GM21526 (cell line): ENCODE measurements at regions not wholly inside any gene's neighbourhood (a gene's known extent, or its start where the extent isn't known, plus 50 kb on each side); places are given as distances from the start of the nearest gene placed in this dataset.
"Not testable (repeated sequence)": the region's sequence is repeated elsewhere in the genome, so short reads cannot be mapped to it uniquely, and the experiment has no call there.

Experiments
- ATAC-seq: cut with Tn5 transposase; IDR thresholded peaks from one replicate; pipeline ENCODE4 v1.9.1; 2021; ENCODE audit warnings: moderate library complexity; ENCODE audit not compliant: unreplicated experiment, low FRiP score

DNA sequence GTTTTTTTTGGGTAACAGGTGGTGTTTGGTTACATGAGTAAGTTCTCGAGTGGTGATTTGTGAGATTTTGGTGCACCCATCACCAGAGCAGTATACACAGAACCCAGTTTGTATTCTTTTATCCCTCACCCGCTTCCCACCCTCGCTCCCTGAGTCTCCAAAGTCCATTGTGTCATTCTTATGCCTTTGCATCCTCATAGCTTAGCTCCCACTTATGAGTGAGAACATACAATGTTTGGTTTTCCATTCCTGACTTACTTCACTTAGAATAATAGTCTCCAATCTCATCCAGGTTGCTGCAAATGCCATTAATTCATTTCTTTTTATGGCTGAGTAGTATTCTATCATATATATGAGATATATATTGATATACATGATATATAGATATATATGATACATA lies 211.9 kb downstream of the BCAS1 start:
- not testable (repeated sequence) for ATAC-seq

DNA sequence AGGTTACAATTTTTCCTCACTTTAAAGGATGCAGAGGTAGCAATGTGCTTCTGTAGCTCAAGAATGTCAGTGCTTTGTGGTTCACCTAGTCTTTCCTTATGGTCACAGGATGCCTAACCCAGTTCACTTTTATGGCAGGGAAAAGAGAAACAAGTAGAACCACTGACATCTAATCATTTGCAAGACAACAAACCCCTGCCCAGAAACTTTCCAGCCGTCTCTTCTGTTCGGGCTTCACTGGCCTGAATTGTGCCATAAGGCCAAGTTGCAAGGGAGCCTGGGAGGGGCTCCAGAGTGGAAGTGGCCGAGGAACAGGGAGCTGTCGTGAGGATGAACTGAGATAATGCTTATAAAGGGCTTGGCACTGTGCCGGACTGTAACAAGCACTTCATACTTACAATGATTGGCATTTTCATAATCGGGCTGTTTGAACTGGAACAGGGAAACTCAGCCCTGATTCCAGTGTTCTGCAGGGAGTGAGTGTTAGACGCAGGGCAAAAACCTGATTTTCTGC lies 212.6 kb downstream of the BCAS1 start:
- ATAC-seq = no peak

DNA sequence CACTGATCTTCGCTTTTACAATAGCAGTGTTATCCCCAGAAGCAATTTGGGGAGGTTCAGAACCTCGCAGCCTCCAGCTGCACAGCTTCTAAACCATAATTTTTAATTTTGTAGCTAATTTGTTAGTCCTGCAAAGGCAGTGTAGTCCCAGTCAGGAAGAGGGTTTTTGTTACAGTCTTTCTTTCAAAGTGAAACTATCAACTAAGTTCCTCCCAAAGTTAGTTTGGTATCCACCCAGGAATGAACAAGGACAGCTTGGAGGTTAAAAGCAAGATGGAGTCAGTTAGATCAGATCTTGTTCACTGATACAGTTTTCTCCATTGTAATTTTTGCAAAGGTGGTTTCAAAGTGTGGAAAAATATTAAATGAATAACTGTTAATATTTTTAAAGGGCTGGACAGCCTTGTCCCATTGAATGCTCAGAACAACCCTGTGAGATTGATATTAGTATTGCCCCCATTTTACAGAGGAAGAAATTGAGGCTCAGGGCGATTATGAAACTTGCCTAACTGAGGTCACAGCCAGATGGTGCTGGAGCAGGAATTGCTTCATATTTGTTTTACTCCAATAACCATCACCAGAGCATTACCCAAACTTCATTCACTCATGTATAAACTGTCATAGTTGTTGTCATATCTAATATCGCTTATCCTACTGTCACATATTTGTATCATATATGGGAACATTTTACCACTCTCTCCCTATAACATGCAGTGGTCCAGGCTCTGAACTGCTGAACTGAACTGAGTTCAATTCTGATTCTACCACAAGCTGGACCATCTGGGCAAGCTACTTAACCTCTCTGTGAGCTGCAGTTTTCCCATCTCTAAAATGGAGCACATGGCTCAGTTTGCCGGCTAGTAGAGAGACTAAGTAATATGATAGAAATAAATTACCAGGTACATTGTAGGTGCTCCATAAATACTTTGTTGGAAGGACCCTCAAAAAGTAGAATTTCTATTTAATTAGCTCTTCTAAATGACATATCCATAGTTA lies 213.8 kb downstream of the BCAS1 start:
- no peak for ATAC-seq

DNA sequence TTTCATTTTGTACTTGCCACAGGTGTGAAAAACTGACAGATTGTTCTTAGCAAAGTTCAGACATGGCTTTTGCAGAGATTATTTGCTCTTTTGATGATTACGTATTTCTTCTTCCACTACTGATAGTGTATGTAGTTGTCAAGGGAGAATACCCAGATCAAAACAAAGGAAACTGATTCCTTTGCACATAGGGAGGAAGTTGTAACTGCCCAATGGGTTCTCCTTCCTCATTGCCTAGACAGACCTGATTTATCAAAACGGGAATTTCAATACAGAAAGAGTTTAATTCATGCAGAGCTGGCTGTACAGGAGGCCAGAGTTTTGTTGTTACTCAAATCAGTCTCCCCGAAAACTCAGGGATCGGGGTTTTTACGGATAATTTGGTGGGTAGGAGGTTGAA lies 214.7 kb downstream of the BCAS1 start:
- no peak for ATAC-seq

DNA sequence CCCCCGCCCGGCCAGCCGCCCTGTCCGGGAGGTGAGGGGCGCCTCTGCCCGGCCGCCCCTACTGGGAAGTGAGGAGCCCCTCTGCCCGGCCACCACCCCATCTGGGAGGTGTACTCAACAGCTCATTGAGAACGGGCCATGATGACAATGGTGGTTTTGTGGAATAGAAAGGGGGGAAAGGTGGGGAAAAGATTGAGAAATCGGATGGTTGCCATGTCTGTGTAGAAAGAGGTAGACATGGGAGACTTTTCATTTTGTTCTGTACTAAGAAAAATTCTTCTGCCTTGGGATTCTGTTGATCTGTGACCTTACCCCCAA lies 215.8 kb downstream of the BCAS1 start:
- ATAC-seq = not testable (repeated sequence)

DNA sequence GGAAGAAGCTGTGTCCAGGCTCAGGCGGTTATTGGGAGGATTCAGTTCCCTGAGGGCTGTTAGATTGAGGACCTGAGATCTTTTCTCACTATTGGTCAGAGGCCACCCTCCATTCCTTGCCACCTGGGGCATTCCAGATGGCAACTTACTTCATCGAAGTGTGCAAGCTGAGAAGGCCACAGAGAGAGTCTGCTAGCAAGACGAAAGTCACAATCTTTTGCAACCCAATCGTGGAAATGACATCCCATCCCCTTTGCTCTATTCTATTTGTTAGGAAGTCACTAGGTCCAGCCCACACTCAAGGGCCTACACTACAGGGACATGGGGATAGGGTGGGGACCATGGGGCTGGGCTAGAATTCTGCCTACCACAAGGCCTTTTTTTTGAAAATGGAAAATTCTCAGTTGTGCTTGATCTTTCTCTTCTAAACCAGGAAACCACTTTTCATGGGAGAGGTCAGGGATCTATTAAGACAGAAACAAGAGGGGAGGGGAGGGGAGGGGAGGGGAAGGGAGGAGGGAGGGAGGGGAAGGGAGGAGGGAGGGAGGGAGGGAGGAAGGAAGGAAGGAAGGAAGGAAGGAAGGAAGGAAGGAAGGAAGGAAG lies 217.2 kb downstream of the BCAS1 start:
- no peak for ATAC-seq

DNA sequence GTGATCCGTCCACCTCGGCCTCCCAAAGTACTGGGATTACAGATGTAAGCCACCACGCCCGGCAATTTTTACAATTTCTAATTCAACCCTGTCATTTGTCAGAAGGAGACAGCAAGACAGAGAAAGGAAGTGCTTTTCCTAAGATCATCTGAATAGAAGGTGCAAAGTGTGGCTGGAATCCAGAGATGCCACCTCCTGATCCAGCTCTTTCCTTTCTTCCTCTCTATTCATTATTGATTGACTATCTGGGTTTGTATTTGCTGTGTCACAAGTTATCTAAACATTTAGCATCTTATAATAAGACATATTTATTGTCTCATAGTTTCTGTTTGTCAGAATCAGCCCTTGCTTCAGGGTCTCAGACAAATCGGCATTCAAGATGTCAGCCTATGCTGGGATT lies 217.7 kb downstream of the BCAS1 start:
- ATAC-seq = no peak

DNA sequence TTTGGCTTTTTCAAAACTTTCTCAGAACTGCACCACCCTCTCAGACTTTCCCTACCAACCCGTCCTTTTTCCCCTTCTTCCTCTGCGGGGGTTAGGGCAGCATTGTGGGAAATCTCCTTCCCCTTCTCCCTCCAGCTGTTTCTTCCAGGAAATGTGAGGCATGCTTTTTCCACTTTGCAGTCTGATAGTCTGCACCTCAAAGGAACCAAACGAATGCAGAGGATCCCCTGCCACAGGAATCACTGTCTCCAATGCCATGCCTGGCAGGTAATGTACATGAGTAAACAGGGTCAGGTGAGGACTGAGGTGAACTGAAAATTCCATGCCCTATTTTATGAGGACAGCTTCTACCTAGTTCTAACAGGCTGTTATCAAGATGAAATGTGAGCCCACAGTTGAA lies 218.4 kb downstream of the BCAS1 start:
- ATAC-seq = no peak

DNA sequence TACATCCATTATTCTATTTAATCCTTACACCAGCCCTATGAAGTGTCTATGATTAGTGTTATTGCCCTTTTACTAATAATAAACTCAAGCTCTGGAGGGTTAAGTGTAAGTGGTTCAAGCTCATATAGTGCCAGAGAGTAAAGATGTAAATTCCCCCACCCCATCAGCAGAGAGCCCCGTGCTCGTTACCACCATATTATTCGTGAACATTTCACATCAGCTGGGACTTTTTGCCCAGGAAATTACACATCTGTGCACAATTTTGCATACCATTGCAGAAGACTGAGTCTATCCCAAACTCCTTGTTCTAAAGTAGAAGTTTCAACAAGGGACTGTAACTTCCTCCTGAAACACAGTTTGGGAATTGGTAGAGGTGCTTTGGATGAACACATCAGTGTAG lies 220.1 kb downstream of the BCAS1 start:
- no peak for ATAC-seq

DNA sequence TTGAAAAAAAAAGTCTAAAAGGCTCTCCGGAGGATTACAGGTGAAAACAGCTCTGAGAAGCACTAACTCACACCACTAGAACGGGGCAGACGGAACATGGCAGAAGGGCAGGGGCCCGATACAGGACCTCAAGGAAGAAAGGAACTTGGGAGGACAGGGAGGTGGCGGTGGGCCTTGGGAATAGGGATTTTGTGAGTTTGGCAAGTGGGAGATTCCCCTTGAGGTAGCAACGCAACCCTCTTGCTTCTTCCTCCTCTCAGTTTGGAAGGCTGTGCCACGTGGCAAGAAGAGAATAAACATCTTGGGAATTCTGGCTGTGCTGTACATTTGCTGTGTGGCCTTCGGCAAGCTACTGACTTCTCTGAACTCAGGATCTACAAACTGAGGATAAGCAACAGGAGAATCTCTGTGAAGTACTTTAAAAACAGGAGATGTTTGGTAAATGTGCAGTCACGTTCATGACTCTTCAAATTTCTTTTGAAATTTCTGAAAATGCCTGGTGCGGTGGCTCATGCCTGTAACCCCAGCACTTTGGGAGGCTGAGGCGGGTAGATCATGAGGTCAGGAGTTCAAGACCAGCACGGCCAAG lies 220.8 kb downstream of the BCAS1 start:
- no peak for ATAC-seq

DNA sequence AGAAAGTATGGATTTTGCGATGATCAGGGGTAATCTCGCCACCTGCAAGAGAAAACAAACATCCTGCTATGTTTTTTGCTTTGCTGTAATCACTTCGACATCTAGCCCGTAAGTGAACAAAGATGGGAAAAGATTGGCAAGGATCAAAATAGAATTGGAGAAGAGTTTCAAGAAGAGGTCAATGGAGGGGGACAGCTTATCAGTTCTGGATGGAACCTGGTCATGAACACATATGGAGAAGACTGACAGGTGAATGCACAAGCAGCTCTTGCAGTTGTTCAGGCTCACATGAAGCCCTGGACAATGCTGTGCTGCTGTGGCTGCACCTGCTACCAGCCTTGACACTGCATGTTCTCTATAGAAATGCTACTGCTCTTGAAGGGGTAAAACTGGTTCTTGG lies 222.1 kb downstream of the BCAS1 start:
- ATAC-seq = no peak

DNA sequence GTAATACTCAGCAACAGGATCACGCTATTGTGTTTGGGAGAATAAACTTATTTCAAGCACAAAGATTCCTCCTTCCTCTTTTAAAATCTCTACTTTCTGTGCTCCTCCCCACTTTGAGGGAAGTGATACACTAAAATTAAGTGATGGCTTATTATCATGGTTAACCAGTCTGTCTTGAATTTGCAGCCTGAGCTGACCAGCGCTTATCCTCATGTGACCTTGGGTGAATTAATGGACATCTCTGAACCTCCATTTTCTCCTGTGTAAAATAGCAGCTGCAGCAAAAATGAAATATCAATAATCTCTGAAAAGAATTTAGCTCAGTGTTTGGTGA lies 222.6 kb downstream of the BCAS1 start:
- ATAC-seq = no peak

DNA sequence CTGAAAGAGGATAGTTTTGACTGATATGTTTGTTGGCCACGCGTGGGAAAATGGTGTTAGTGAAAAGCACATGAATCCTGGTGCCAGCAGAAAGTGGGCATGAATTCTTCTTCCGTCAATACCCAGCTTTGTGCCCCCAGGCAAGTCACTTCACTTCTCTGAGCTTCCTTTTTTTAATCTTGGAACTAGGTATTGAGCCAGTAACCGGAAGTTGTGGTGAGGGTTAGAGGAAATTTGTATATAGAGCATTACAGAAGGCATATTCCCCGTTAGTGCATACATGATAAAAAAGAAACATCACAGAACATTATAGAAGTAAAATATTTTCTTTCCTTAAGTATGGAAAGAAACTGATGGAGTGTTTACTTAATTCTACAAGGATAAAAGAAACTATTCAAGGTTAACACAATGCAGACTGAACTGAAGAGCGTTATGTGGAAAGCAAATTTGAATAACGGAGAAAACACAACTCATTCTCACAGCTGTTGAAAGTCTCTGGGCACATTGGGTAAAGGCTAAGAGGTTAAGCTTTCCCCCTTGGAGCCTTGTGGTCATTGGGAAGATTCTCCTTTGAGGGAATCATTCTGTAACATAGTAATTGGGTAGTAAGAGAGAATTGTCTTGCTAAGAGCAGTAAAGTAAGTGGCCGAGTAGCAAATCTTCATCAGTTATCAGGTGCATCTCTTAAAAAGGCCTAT lies 223.1 kb downstream of the BCAS1 start:
- no peak for ATAC-seq

DNA sequence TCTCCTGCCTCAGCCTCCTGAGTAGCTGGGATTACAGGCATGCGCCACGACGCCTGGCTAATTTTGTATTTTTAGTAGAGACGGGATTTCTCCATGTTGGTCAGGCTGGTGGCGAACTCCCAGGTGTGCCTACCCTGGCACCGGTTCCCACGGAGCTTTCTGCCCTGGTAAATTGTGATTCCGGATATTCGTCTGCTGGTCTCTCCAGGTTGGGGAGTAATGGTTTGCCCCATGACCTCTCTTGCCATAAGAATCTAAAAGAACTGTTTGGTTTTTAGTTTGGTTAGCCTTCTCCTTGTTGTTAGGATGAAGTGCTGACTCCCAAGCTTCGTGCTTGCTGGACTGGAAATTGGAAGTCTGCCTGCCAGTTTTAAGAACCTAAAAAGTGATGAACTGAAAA lies 223.8 kb downstream of the BCAS1 start:
- no peak for ATAC-seq

DNA sequence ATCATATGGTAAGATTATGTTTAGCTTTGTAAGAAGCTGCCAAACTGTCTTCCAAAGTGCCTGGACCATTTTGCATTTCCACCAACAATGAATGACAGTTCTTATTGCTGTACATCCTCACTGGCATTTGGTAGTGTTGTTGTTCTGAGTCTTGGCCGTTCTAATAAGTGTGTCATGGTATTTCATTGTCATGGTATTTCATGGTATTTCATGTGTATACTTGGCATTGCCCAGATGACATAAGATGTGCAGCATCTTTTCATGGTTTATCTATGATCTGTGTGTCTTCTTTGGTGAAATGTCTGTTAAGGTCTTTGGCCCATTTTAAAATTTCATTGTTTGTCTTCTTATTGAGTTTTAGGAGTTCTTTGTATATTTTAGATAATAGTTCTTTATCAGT lies 224.4 kb downstream of the BCAS1 start:
- no peak for ATAC-seq

DNA sequence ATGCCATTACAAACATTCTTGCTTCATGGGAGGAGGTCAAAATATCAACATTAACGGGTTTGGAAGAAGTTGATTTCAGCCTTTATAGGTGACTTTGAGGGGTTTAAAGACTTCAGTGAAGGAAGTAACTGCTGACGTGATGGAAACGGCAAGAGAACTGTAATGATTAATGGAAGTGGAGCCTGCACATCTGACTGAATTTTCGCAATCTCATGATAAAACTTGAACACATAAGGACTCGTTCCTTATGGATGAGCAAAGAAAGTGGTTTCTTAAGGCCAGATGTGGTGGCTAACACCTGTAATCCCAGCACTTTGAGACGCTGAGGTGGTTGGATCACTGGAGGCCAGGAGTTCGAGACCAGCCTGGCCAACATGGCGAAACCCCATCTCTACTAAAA lies 226.1 kb downstream of the BCAS1 start:
- no peak for ATAC-seq

DNA sequence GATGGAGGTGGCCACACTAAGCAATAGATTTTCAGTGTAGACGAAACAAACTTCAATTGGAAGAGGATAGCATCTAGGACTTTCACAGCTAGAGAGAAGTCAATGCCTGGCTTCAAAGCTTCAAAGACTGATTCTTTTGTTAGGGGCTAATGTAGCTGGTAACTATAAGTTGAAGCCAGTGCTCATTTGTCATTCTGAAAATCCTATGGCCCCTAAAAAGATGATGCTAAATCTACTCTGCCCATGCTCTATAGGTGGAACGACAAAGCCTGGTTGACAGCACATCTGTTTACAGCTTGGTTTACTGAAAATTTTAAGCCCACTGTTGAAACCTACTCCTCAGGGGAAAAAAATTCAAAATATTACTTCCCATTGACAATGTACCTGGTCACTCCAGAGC lies 226.7 kb downstream of the BCAS1 start:
- ATAC-seq = no peak

DNA sequence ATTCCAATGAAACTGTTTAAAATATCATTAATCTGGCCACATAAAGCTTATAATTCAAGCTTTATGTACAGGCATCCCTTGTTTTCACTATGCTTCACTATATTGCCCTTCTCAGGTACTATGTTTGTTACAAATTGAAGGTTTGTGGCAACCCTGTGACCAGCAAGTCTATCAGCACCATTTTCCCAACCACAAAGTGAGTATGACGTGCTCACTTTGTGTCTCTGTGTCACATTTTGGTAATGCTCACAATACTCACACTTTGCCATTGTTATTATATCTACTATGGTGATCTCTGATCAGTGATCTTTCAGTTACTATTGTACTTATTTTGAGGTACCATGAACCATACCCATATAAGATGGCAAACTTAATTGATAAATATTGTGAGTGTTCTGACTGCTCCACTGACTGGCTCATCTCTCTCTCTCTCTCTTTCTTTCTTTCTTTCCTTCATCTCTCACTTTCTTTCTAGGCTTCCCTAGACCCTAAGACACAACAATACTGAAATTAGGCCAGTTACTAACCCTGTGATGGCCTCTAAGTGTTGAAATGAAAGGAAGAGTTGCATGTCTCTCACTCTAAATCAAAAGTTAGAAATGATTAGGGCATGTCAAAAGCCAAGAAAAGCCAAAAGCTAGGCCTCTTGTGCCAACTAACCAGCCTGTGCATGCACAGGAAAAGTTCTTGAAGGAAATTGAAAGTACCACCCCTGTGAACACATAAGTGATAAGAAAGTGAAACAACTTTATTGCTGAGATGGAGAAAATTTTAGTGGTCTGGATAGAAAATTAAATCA lies 227.9 kb downstream of the BCAS1 start:
- no peak for ATAC-seq

DNA sequence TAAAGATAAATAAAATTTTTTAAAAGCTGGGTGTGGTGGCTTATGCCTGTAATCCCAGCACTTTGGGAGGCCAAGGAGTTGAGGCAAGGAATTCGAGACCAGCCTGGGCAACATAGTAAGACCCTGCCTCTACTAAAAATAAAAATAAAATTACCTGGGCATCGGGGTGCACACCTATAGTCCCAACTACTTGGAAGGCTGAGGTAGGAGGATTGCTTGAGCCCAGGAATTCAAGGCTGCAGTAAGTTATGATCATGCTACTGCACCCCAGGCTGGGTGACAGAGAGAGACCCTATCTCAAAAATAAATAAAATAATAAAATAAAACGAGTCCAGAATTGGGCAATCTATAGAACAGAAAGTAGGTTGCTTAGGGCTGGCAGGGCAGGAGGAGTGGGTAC lies 228.7 kb downstream of the BCAS1 start:
- no peak for ATAC-seq

DNA sequence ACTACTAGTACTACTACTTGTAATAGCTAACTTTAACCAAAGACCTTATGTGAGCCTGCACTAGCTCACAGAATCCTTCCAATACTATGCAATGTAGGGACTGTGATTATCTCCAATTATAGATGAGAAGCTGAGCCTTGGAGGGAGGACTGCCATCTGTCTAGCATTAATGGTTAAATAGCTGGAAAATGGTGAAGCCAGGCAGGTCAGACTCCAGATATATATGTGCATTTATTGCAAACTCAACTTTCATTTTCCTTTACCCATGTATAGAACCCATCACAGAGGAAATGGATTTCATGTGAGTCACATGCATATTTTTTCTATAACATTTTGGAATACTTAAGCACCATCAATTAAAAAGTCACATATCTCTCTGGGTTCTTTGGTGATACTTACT lies 229.9 kb downstream of the BCAS1 start:
- ATAC-seq = no peak
